ENCODE measurements at regions not wholly inside any gene's neighbourhood (a gene's known extent, or its start where the extent isn't known, plus 50 kb on each side); places are given as distances from the start of the nearest gene placed in this dataset.

DNA sequence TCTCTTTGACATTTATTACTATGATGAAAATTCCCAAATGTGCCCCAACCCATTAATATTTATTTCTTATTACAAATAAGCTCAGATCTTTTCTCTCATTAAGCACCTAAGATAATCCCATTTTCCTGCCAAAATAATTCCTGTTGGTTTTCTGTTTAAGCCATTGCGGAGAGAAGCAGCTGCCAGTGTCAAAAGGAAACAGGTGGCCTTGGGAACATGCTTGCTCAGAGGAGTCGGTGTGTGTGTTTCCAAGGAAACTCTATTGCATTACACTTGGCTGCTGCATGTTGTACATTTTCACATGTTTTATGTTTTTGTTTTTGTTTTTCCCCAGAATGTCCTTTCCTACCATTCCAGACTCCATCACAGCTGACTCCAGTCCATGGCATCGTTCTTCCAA is 56.4 kb downstream of the CD24 start:
- 12% methylated on average over 3 of the region's 3 CpGs for WGBS (ENCODE audit: insufficient coverage, insufficient replicate concordance, low lambda C conversion rate, missing lambda C conversion rate)
- in situ Hi-C loops (cut with MboI) = no loop called here
- Histone ChIP-seq H3K4me2 (ENCODE audit: control insufficient read depth, insufficient read depth) (no peak overlapping the region), H3K27ac (ENCODE audit: control insufficient read depth, insufficient read depth) (no peak overlapping the region), H3K79me2 (ENCODE audit: control insufficient read depth, insufficient read depth, low read length) (no peaks in the 10 kb centered on the region), H4K20me1 (ENCODE audit: control insufficient read depth, insufficient read depth) (no peaks in the 10 kb centered on the region), H2AFZ (ENCODE audit: control insufficient read depth, low read depth, low read length) (no peak overlapping the region), H3K9ac (ENCODE audit: control insufficient read depth, insufficient read depth, low read length) (no peak overlapping the region), H3K36me3 (ENCODE audit: control insufficient read depth in 2 of 2, insufficient read depth in 2 of 2, low read length in 1 of 2) (no peaks in the 10 kb centered on the region), H3K27me3 (replicated peaks in 1 of 2; ENCODE audit: control insufficient read depth in 2 of 2, insufficient read depth in 2 of 2, low read length in 1 of 2) (no peaks in the 10 kb centered on the region), H3K4me3 (no peak overlapping the region), H3K9me3 (replicated peaks; ENCODE audit: control insufficient read depth, insufficient read depth, low read length) (no peaks in the 10 kb centered on the region), H3K4me1 (ENCODE audit: control insufficient read depth, insufficient read depth, low read length) (no peaks in the 10 kb centered on the region)
- intact Hi-C loops (cut with micrococcal nuclease; ENCODE audit: unreplicated experiment) = no loop called here
- no peak for ATAC-seq
- ChIA-PET SMC1A (ENCODE audit: uncharacterized antibody, unreplicated experiment) (no interaction called here), RAD21 (ENCODE audit: unreplicated experiment) (no interaction called here), CTCF (no interaction called here), POLR2A (no interaction called here)
- DNase-seq (ENCODE audit: low read depth, low spot score) = no peak
- no peak for FAIRE-seq
- BruUV-seq (replicated peaks) = no TSS peak
- TF ChIP-seq BCL11A (IDR thresholded peaks at IDR 0.05; ENCODE audit: low read depth, low read length) = no peak
- TF ChIP-seq, protein P1, sequence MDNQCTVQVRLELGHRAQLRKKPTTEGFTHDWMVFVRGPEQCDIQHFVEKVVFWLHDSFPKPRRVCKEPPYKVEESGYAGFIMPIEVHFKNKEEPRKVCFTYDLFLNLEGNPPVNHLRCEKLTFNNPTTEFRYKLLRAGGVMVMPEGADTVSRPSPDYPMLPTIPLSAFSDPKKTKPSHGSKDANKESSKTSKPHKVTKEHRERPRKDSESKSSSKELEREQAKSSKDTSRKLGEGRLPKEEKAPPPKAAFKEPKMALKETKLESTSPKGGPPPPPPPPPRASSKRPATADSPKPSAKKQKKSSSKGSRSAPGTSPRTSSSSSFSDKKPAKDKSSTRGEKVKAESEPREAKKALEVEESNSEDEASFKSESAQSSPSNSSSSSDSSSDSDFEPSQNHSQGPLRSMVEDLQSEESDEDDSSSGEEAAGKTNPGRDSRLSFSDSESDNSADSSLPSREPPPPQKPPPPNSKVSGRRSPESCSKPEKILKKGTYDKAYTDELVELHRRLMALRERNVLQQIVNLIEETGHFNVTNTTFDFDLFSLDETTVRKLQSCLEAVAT (IDR thresholded peaks at IDR 0.05) = no peak
- no peak for TF ChIP-seq NR2F1 (conservative IDR thresholded peaks at IDR 0.05)
- TF ChIP-seq FOXK2 (IDR thresholded peaks at IDR 0.05) = no peak
- no peak for TF ChIP-seq SMAD1 (IDR thresholded peaks at IDR 0.05; ENCODE audit: low read depth, partially characterized antibody)
- no peak for TF ChIP-seq TBL1XR1 (IDR thresholded peaks at IDR 0.05; ENCODE audit: low read depth, low read length)

DNA sequence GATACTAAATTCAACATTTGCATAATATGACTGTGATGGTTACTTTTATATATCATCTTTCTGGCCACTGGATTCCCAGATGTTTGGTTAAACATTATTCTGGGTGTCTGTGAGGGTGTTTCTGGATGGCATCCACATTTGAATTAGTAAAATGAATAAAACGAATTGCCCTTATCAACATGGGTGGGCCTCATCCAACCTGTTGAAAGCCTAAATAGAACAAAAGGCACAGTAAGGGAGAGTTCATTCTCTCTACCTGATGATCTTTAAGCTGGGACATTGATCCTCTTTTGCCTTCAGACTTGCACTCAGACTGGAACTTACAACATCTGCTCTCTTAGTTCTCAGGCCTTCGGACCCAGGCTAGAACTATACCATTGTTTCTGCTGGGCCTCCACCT is 57.6 kb downstream of the CD24 start:
- Histone ChIP-seq H2AFZ (ENCODE audit: control insufficient read depth, low read depth, low read length) (no peak overlapping the region), H3K9ac (ENCODE audit: control insufficient read depth, insufficient read depth, low read length) (no peak overlapping the region), H4K20me1 (ENCODE audit: control insufficient read depth, insufficient read depth) (no peaks in the 10 kb centered on the region), H3K27ac (ENCODE audit: control insufficient read depth, insufficient read depth) (no peak overlapping the region), H3K27me3 (replicated peaks in 1 of 2; ENCODE audit: control insufficient read depth in 2 of 2, insufficient read depth in 2 of 2, low read length in 1 of 2) (no peaks in the 10 kb centered on the region), H3K9me3 (replicated peaks; ENCODE audit: control insufficient read depth, insufficient read depth, low read length) (no peaks in the 10 kb centered on the region; the same call in 2 of the 3 replicates), H3K79me2 (ENCODE audit: control insufficient read depth, insufficient read depth, low read length) (no peaks in the 10 kb centered on the region), H3K4me3 (no peak overlapping the region), H3K4me1 (ENCODE audit: control insufficient read depth, insufficient read depth, low read length) (no peaks in the 10 kb centered on the region), H3K36me3 (ENCODE audit: control insufficient read depth in 2 of 2, insufficient read depth in 2 of 2, low read length in 1 of 2) (no peaks in the 10 kb centered on the region), H3K4me2 (ENCODE audit: control insufficient read depth, insufficient read depth) (no peak overlapping the region)
- ATAC-seq = no peak
- in situ Hi-C loops (cut with MboI) (no loop called here), intact Hi-C loops (cut with micrococcal nuclease; ENCODE audit: unreplicated experiment) (no loop called here)
- SMC1A ChIA-PET (ENCODE audit: uncharacterized antibody, unreplicated experiment) = no interaction called here
- DNase-seq (ENCODE audit: low read depth, low spot score) = no peak
- POLR2A ChIA-PET = no interaction called here
- RAD21 ChIA-PET (ENCODE audit: unreplicated experiment) = no interaction called here
- FAIRE-seq = no peak
- no TSS peak for BruUV-seq (replicated peaks)
- 42% methylated on average over 2 of the region's 2 CpGs for WGBS (ENCODE audit: insufficient coverage, insufficient replicate concordance, low lambda C conversion rate, missing lambda C conversion rate)
- CTCF ChIA-PET = no interaction called here
- TF ChIP-seq ZNF217 (IDR thresholded peaks at IDR 0.05) (no peak), NFYB (IDR thresholded peaks at IDR 0.05; ENCODE audit: insufficient read depth, low read depth, low read length) (no peak), EP300 (IDR thresholded peaks at IDR 0.05; ENCODE audit: borderline replicate concordance in 1 of 2, control insufficient read depth in 1 of 2, low read depth in 2 of 2, low read length in 2 of 2) (no peak), CHD1 (IDR thresholded peaks at IDR 0.05; ENCODE audit: low read depth, low read length) (no peak), SIN3A (IDR thresholded peaks at IDR 0.05; ENCODE audit: low read depth, low read length) (no peak), IRF5 (IDR thresholded peaks at IDR 0.05; ENCODE audit: borderline replicate concordance) (no peak)
- TF ChIP-seq, protein P2, sequence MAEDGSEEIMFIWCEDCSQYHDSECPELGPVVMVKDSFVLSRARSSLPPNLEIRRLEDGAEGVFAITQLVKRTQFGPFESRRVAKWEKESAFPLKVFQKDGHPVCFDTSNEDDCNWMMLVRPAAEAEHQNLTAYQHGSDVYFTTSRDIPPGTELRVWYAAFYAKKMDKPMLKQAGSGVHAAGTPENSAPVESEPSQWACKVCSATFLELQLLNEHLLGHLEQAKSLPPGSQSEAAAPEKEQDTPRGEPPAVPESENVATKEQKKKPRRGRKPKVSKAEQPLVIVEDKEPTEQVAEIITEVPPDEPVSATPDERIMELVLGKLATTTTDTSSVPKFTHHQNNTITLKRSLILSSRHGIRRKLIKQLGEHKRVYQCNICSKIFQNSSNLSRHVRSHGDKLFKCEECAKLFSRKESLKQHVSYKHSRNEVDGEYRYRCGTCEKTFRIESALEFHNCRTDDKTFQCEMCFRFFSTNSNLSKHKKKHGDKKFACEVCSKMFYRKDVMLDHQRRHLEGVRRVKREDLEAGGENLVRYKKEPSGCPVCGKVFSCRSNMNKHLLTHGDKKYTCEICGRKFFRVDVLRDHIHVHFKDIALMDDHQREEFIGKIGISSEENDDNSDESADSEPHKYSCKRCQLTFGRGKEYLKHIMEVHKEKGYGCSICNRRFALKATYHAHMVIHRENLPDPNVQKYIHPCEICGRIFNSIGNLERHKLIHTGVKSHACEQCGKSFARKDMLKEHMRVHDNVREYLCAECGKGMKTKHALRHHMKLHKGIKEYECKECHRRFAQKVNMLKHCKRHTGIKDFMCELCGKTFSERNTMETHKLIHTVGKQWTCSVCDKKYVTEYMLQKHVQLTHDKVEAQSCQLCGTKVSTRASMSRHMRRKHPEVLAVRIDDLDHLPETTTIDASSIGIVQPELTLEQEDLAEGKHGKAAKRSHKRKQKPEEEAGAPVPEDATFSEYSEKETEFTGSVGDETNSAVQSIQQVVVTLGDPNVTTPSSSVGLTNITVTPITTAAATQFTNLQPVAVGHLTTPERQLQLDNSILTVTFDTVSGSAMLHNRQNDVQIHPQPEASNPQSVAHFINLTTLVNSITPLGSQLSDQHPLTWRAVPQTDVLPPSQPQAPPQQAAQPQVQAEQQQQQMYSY (CRISPR knock-in tag; IDR thresholded peaks at IDR 0.05) = no peak
